H9 (cell line): ENCODE measurements at regions not wholly inside any gene's neighbourhood (a gene's known extent, or its start where the extent isn't known, plus 50 kb on each side); places are given as distances from the start of the nearest gene placed in this dataset.

Source experiments
- DNase-seq: peaks from one replicate; pipeline ENCODE4 v3.0.0-alpha.2; 2017
- H2AFZ ChIP-seq: one replicate; pipeline ENCODE4 v1.6.1; 2013; ENCODE audit warnings: mild to moderate bottlenecking, low read length, control low read depth, moderate library complexity
- H2AK5ac ChIP-seq: 2 replicates; pipeline ENCODE4 v1.6.1; 2013; ENCODE audit warnings: low read length, control low read depth, mixed read lengths; ENCODE audit not compliant: insufficient read length
- H2BK120ac ChIP-seq: one replicate; pipeline ENCODE4 v1.6.1; 2013; ENCODE audit warnings: low read depth, mild to moderate bottlenecking, low read length, control low read depth, inconsistent platforms; ENCODE audit not compliant: poor library complexity, severe bottlenecking
- H2BK12ac ChIP-seq: 2 replicates; pipeline ENCODE4 v1.6.1; 2013; ENCODE audit warnings: low read length, control low read depth, mixed read lengths, low read depth; ENCODE audit not compliant: insufficient read length
- H2BK15ac ChIP-seq: 2 replicates; pipeline ENCODE4 v1.6.1; 2013; ENCODE audit warnings: low read depth, low read length, control low read depth
- H2BK20ac ChIP-seq: one replicate; pipeline ENCODE4 v1.6.1; 2013; ENCODE audit warnings: low read depth, mild to moderate bottlenecking, low read length, control low read depth, inconsistent platforms; ENCODE audit not compliant: poor library complexity, severe bottlenecking
- H2BK5ac ChIP-seq: 2 replicates; pipeline ENCODE4 v1.6.1; 2013; ENCODE audit warnings: low read length, control low read depth, mixed read lengths; ENCODE audit not compliant: insufficient read length
- H3K14ac ChIP-seq: 2 replicates; pipeline ENCODE4 v1.6.1; 2013; ENCODE audit warnings: low read length, control low read depth; ENCODE audit not compliant: insufficient read depth
- H3K18ac ChIP-seq: 2 replicates; pipeline ENCODE4 v1.6.1; 2013; ENCODE audit warnings: low read depth, mild to moderate bottlenecking, mixed read lengths, low read length, control low read depth; ENCODE audit not compliant: insufficient read length
- H3K23ac ChIP-seq: 2 replicates; pipeline ENCODE4 v1.6.1; 2013; ENCODE audit warnings: low read length, control low read depth, mixed read lengths, low read depth; ENCODE audit not compliant: insufficient read length
- H3K23me2 ChIP-seq: 2 replicates; pipeline ENCODE4 v1.6.1; 2013; ENCODE audit warnings: low read depth, mild to moderate bottlenecking, mixed read lengths, low read length, control low read depth; ENCODE audit not compliant: insufficient read length, poor library complexity, severe bottlenecking
- H3K27ac ChIP-seq: 2 replicates; pipeline ENCODE4 v1.5.1; 2013; ENCODE audit warnings: low read length, control low read depth, mixed read lengths, low read depth; ENCODE audit not compliant: insufficient read length
- H3K27me3 ChIP-seq: 2 replicates; pipeline ENCODE4 v1.6.1; 2013; ENCODE audit warnings: low read length, control low read depth, inconsistent platforms; ENCODE audit not compliant: insufficient read depth
- H3K4ac ChIP-seq: 2 replicates; pipeline ENCODE4 v1.6.1; 2013; ENCODE audit warnings: low read depth, mild to moderate bottlenecking, control low read depth, inconsistent platforms, low read length, moderate library complexity
- H3K4me1 ChIP-seq: 2 replicates; pipeline ENCODE4 v1.6.1; 2013; ENCODE audit warnings: low read length, control low read depth, inconsistent platforms; ENCODE audit not compliant: insufficient read depth
- H3K4me2 ChIP-seq: 2 replicates; pipeline ENCODE4 v1.6.1; 2013; ENCODE audit warnings: low read length, control low read depth, mixed read lengths; ENCODE audit not compliant: insufficient read length, insufficient read depth
- H3K56ac ChIP-seq: 2 replicates; pipeline ENCODE4 v1.6.1; 2013; ENCODE audit warnings: low read depth, mild to moderate bottlenecking, mixed read lengths, low read length, control low read depth; ENCODE audit not compliant: insufficient read length
- H3K79me1 ChIP-seq: 2 replicates; pipeline ENCODE4 v1.6.1; 2013; ENCODE audit warnings: low read depth, mild to moderate bottlenecking, moderate library complexity, low read length, control low read depth, inconsistent platforms; ENCODE audit not compliant: insufficient read depth, poor library complexity, severe bottlenecking
- H3K79me2 ChIP-seq: 2 replicates; pipeline ENCODE4 v1.6.1; 2013; ENCODE audit warnings: low read length, control low read depth, inconsistent platforms; ENCODE audit not compliant: insufficient read depth
- H3K9ac ChIP-seq: 2 replicates; pipeline ENCODE4 v1.6.1; 2013; ENCODE audit warnings: low read length, control low read depth, mixed read lengths; ENCODE audit not compliant: insufficient read length; ENCODE audit errors: extremely low read depth
- H3K9me3 ChIP-seq: one replicate; pipeline ENCODE4 v1.6.1; 2013; ENCODE audit warnings: low read depth, low read length, inconsistent platforms; ENCODE audit not compliant: control insufficient read depth
- H3T11ph ChIP-seq: one replicate; pipeline ENCODE4 v1.6.1; 2013; ENCODE audit warnings: mild to moderate bottlenecking, low read length, control low read depth, inconsistent platforms
- H4K20me1 ChIP-seq: one replicate; pipeline ENCODE4 v1.6.1; 2013; ENCODE audit not compliant: control insufficient read depth, insufficient read length, insufficient read depth
- H4K5ac ChIP-seq: 2 replicates; pipeline ENCODE4 v1.6.1; 2013; ENCODE audit warnings: low read depth, mild to moderate bottlenecking, mixed read lengths, low read length, control low read depth; ENCODE audit not compliant: insufficient read length
- H4K8ac ChIP-seq: replicated peaks from 2 replicates; pipeline ENCODE4 v1.6.1; 2013; ENCODE audit warnings: low read length, control low read depth, mixed read lengths, low read depth; ENCODE audit not compliant: insufficient read length
- H4K91ac ChIP-seq: 2 replicates; pipeline ENCODE4 v1.6.1; 2013; ENCODE audit warnings: low read depth, mild to moderate bottlenecking, moderate library complexity, mixed read lengths, low read length, control low read depth; ENCODE audit not compliant: insufficient read length
- H3K27ac Mint-ChIP-seq, 3 experiments: 2 replicates in 2 of 3; 3 replicates in 1 of 3; pipeline ENCODE4 v1.8.0; 2020 to 2021; ENCODE audit warnings: mixed read lengths in 3 of 3, mild to moderate bottlenecking in 1 of 3, moderate library complexity in 1 of 3
- H3K27me3 Mint-ChIP-seq: 2 replicates; pipeline ENCODE4 v1.8.0; 2021; ENCODE audit warnings: low read depth, mild to moderate bottlenecking, moderate library complexity, mixed read lengths
- H3K36me3 Mint-ChIP-seq, 3 experiments: 2 replicates in 2 of 3; 3 replicates in 1 of 3; pipeline ENCODE4 v1.8.0; 2020 to 2021; ENCODE audit warnings: low read depth in 3 of 3, mixed read lengths in 3 of 3; ENCODE audit not compliant: insufficient read depth in 1 of 3
- H3K4me1 Mint-ChIP-seq, 2 experiments: 2 replicates each; pipeline ENCODE4 v1.8.0; 2020; ENCODE audit warnings: mixed read lengths in 2 of 2
- H3K4me3 Mint-ChIP-seq, 2 experiments: 2 replicates in 1 of 2; 3 replicates in 1 of 2; pipeline ENCODE4 v1.8.0; 2020 to 2021; ENCODE audit warnings: mild to moderate bottlenecking in 2 of 2, mixed read lengths in 2 of 2, moderate library complexity in 1 of 2
- H3K9me3 Mint-ChIP-seq, 2 experiments: 2 replicates in 1 of 2; 3 replicates in 1 of 2; pipeline ENCODE4 v1.8.0; 2020; ENCODE audit warnings: mild to moderate bottlenecking in 2 of 2, mixed read lengths in 2 of 2, moderate library complexity in 1 of 2
- WGBS: extraction: QIAGEN DNeasy Blood & Tissue Kit; methylation state at CpG from one replicate; pipeline ENCODE4 v1.1.7; 2013; ENCODE audit warnings: missing lambda C conversion rate, low lambda C conversion rate, mixed read lengths; ENCODE audit not compliant: insufficient read length; ENCODE audit errors: extremely low coverage; 5-methylcytosine and 5-hydroxymethylcytosine counted together
- TF ChIP-seq, protein P1 (sequence below): fragments of 200-600 bp; sonication (generic); conservative IDR thresholded peaks from 3 replicates; pipeline ENCODE4 v1.8.0; 2021; ENCODE audit warnings: antibody characterized with exemption, mild to moderate bottlenecking

DNA sequence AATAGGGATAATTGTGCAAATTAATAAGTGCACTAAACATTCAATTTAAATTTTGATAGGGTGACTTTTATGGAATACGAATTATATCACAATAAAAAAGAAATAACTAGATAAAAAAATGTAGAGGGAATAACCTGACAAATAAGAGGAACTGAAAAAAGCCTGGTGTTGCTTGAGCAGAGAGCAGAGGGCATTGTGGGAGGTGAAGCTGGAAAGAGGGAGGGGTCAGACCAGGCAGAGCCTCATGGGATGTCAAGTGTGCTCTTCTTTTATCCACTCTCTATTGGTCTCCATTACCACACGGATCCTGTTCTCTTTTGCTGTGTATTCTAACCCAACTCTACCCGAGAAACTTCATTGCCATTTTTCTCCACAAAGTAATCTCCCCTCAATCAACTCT is 264.0 kb upstream of the CRBN start:
- H3K27ac Mint-ChIP-seq = no peak overlapping the region; a peak in 2 of 7 replicates
- Histone ChIP-seq H3K4me2 (no peak overlapping the region), H3K56ac (no peak overlapping the region), H4K20me1 (no peaks in the 10 kb centered on the region), H3K9me3 (no peaks in the 10 kb centered on the region), H2BK20ac (no peak overlapping the region), H3K27ac (no peak overlapping the region), H4K5ac (no peak overlapping the region), H3K4me1 (no peaks in the 10 kb centered on the region), H3K79me2 (no peaks in the 10 kb centered on the region), H3K9ac (no peak overlapping the region), H3K23ac (no peak overlapping the region), H3K14ac (no peak overlapping the region), H3K18ac (no peak overlapping the region), H2BK5ac (no peak overlapping the region), H2BK120ac (no peak overlapping the region), H2AK5ac (no peak overlapping the region), H2BK12ac (no peak overlapping the region), H3K23me2 (no peaks in the 10 kb centered on the region), H2AFZ (no peak overlapping the region), H2BK15ac (no peak overlapping the region), H3T11ph (no peak overlapping the region), H3K4ac (no peak overlapping the region), H3K27me3 (no peaks in the 10 kb centered on the region), H3K79me1 (no peaks in the 10 kb centered on the region), H4K8ac (no peak overlapping the region), H4K91ac (no peak overlapping the region)
- WGBS = no CpG with 5 or more reads among the region's 3 CpGs
- H3K27me3 Mint-ChIP-seq = no peaks in the 10 kb centered on the region; the same call in 1 of the 2 replicates
- H3K9me3 Mint-ChIP-seq = no peaks in the 10 kb centered on the region
- no peak for DNase-seq
- H3K36me3 Mint-ChIP-seq = no peaks in the 10 kb centered on the region
- no peak overlapping the region for H3K4me3 Mint-ChIP-seq
- TF ChIP-seq, protein P1, sequence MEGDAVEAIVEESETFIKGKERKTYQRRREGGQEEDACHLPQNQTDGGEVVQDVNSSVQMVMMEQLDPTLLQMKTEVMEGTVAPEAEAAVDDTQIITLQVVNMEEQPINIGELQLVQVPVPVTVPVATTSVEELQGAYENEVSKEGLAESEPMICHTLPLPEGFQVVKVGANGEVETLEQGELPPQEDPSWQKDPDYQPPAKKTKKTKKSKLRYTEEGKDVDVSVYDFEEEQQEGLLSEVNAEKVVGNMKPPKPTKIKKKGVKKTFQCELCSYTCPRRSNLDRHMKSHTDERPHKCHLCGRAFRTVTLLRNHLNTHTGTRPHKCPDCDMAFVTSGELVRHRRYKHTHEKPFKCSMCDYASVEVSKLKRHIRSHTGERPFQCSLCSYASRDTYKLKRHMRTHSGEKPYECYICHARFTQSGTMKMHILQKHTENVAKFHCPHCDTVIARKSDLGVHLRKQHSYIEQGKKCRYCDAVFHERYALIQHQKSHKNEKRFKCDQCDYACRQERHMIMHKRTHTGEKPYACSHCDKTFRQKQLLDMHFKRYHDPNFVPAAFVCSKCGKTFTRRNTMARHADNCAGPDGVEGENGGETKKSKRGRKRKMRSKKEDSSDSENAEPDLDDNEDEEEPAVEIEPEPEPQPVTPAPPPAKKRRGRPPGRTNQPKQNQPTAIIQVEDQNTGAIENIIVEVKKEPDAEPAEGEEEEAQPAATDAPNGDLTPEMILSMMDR = no peak
- peaks cover 5 to 6% of the 10 kb centered on the region in 2 experiments for H3K4me1 Mint-ChIP-seq
